ENCODE measurements at regions not wholly inside any gene's neighbourhood (a gene's known extent, or its start where the extent isn't known, plus 50 kb on each side); places are given as distances from the start of the nearest gene placed in this dataset.

DNA sequence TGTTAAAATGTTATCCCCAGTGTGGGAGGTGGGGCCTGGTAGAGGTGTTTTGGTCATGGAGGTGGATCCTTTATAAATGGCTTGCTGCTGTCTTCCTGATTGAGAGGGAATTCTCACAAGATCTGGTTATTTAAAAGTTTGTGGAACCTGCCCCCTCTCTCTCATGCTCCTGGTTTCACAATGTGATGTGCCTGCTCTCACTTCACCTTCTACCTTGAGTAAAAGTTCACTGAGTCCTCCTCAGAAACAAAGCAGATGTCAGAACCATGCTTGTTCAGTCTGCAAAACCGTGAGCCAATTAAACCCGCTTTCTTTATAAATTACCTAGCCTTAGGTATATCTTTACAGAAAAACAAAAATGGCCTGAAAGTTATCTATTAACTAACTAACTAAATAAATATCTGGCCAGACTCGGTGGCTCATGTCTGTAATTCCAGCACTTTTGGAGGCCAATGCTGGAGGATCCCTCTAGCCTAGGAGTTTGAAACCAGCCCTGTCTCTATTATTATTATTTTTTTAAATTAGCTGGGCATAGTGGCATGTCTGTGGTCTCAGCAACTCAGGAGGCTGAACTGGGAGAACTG is 1067.4 kb downstream of the CDH9 start:
- TF ChIP-seq, protein P1, sequence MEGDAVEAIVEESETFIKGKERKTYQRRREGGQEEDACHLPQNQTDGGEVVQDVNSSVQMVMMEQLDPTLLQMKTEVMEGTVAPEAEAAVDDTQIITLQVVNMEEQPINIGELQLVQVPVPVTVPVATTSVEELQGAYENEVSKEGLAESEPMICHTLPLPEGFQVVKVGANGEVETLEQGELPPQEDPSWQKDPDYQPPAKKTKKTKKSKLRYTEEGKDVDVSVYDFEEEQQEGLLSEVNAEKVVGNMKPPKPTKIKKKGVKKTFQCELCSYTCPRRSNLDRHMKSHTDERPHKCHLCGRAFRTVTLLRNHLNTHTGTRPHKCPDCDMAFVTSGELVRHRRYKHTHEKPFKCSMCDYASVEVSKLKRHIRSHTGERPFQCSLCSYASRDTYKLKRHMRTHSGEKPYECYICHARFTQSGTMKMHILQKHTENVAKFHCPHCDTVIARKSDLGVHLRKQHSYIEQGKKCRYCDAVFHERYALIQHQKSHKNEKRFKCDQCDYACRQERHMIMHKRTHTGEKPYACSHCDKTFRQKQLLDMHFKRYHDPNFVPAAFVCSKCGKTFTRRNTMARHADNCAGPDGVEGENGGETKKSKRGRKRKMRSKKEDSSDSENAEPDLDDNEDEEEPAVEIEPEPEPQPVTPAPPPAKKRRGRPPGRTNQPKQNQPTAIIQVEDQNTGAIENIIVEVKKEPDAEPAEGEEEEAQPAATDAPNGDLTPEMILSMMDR (IDR thresholded peaks at IDR 0.05; ENCODE audit: insufficient read depth, low read depth, low read length): no peak
- TF ChIP-seq EZH2 (IDR thresholded peaks at IDR 0.05; ENCODE audit: insufficient read depth, low read length): no peak

All from astrocyte (in vitro differentiated cells and primary cell).